Ovary (tissue), 7 donors: ENCODE measurements at regions not wholly inside any gene's neighbourhood (a gene's known extent, or its start where the extent isn't known, plus 50 kb on each side); places are given as distances from the start of the nearest gene placed in this dataset.

Experiments
- DNase-seq, 5 donors: peaks; one replicate each; pipeline ENCODE4 v3.0.0-alpha.2; 2019 to 2020
- H3K27ac ChIP-seq, 2 donors: fragments of 200-600 bp; one replicate each; pipeline versions ENCODE4 v1.5.1 to v1.8.0; 2019 to 2022
- H3K27me3 ChIP-seq: fragments of 200-600 bp; one replicate; pipeline ENCODE4 v1.8.0; 2022
- H3K36me3 ChIP-seq: fragments of 200-600 bp; sonication (generic); one replicate; pipeline ENCODE4 v1.5.1; 2019
- H3K4me1 ChIP-seq: one replicate; pipeline ENCODE4 v1.8.1; 2013; ENCODE audit warnings: mild to moderate bottlenecking, moderate library complexity; ENCODE audit not compliant: insufficient read depth
- H3K4me3 ChIP-seq: fragments of 200-600 bp; sonication (generic); one replicate; pipeline ENCODE4 v1.5.1; 2017
- H3K9me3 ChIP-seq, 2 donors: fragments of 200-600 bp in 1 of 2; sonication (generic) in 1 of 2; one replicate each; pipeline versions ENCODE4 v1.5.1 to v1.8.1; 2013 to 2019; ENCODE audit warnings: mild to moderate bottlenecking in 1 of 2, moderate library complexity in 1 of 2
- CTCF ChIP-seq, 3 donors: fragments of 450-650 bp in 2 of 3; fragments of 200-600 bp in 1 of 3; IDR thresholded peaks; one replicate each; pipeline versions ENCODE4 v1.5.1 to v1.8.0; 2016 to 2022; ENCODE audit warnings: antibody characterized with exemption in 3 of 3, mild to moderate bottlenecking in 1 of 3
- EP300 ChIP-seq: sonication (generic); formaldehyde crosslinking; IDR thresholded peaks from one replicate; pipeline ENCODE4 v1.6.1; 2017; ENCODE audit warnings: antibody characterized with exemption
- POLR2A ChIP-seq: fragments of 450-650 bp; IDR thresholded peaks from one replicate; pipeline ENCODE4 v1.6.1; 2017; ENCODE audit warnings: antibody characterized with exemption, mild to moderate bottlenecking, moderate library complexity
- WGBS, 3 donors: extraction: QIAGEN DNeasy Blood & Tissue Kit in 1 of 3; methylation state at CpG; one replicate each; pipeline versions ENCODE4 v1.1.5 to v1.1.7; 2013 to 2017; 5-methylcytosine and 5-hydroxymethylcytosine counted together
- intact Hi-C, 4 donors: fragments of 100-400 bp; cut with DNase I; formaldehyde crosslinking; loops; one replicate each; pipeline versions ENCODE4 v1.11.0 to v1.15.1; 2022 to 2023
- donor health status: DM: no; HTN: no; CAD: no; lungs with moderate emphysema.
- donor health status: DM: no; HTN: no; CAD: no.
- donor health status: Bipolar disorder and iron deficiency.
- donor health status: DM: no; HTN: no; CAD: no.
- donor health status: DM: yes; HTN: yes; CAD: no.

GRCh38 chr1:47703981-47704596, 266.2 kb downstream of the FOXD2 start:
- Histone ChIP-seq H3K36me3 (no peaks in the 10 kb centered on the region), H3K27me3 (no peaks in the 10 kb centered on the region), H3K4me1 (peaks cover 5% of the 10 kb centered on the region), H3K4me3 (no peak overlapping the region), H3K27ac (no peak overlapping the region), H3K9me3 (peaks cover 0 to 3% of the 10 kb centered on the region in 2 donors)
- DNase-seq, result no peak
- intact Hi-C loops, result no loop called here
- WGBS, 3 donors, result 62 to 68% (median 67%) methylated on average over 8 of the region's 8 CpGs
- TF ChIP-seq POLR2A (no peak), EP300 (no peak), CTCF (IDR thresholded peaks at IDR 0.05) (no peak)

DNA sequence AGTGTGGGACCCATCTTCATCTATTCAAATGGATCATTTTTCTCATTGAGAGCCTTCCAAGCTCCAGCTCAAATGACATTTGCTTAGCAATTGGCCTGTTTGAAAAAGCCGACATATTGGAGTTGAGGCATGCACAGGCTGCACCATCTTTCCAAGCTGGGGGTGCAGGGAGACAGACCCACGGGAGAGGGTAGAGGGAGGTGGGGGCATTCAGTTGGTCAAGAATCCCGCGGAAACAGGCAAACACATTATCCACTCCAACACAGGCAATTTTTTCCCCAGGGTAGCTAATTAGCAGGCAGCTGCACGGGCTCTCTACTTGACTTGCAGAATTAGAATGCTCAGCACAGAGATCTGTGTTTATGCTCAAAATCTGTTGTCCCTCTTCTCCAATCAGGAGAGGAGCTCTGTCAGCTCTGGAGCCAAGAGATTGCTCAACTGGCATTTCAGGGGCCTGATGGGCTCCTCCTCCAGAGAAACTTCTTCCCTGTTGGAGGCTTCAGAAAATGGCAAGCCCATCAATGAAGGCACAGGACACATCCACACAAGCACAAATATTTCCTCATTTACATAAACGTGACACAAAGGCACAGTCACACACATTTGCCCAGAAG, 267.8 kb downstream of the FOXD2 start:
- Histone ChIP-seq H3K36me3 (no peaks in the 10 kb centered on the region), H3K27ac (no peak overlapping the region), H3K4me1 (peaks cover 7% of the 10 kb centered on the region), H3K4me3 (no peak overlapping the region), H3K9me3 (peaks cover 0 to 3% of the 10 kb centered on the region in 2 donors), H3K27me3 (no peaks in the 10 kb centered on the region)
- intact Hi-C loops, result no loop called here
- no peak for DNase-seq
- TF ChIP-seq EP300, result no peak
- no peak for TF ChIP-seq CTCF (IDR thresholded peaks at IDR 0.05)
- WGBS, 3 donors, result 60 to 66% (median 64%) methylated on average over 6 of the region's 6 CpGs

GRCh38 chr1:47707503-47707902, 269.7 kb downstream of the FOXD2 start:
- no peak overlapping the region for H3K27ac ChIP-seq
- 34 to 47% (median 38%) methylated on average over 3 to 6 of the region's 6 CpGs for WGBS, 3 donors
- H3K4me1 ChIP-seq, result peaks cover 7% of the 10 kb centered on the region
- TF ChIP-seq CTCF (IDR thresholded peaks at IDR 0.05), result no peak
- no peak for TF ChIP-seq EP300
- TF ChIP-seq POLR2A, result no peak
- no peaks in the 10 kb centered on the region for H3K27me3 ChIP-seq
- H3K9me3 ChIP-seq, result peaks cover 0 to 3% of the 10 kb centered on the region in 2 donors
- no peak for DNase-seq
- intact Hi-C loops, result no loop called here
- H3K4me3 ChIP-seq, result no peak overlapping the region
- no peaks in the 10 kb centered on the region for H3K36me3 ChIP-seq

DNA sequence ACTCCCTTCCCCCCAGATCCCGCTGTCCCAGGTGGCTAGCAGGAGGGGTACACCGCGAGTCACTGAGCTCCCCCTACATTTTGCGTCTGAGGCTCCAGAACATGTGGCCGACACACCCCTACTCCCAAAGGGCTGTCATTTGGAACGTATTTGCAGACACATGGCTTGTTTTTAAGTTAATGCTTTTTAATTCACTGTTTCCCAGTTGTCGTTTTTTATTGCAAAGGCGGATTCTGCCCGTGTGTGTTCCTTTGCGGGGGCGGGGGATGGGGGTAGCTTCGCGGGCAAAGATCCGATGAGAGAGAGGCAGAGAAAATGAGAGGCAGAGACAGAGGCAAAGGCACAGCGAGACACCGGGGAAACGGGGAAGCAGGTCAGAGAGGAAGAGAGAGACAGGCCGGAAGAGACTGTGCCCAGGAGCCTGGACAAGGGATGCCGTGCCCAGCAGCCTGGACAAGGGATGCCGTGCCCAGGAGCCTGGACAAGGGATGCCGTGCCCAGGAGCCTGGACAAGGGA, 270.2 kb downstream of the FOXD2 start:
- intact Hi-C loops, result no loop called here
- H3K27me3 ChIP-seq, result no peaks in the 10 kb centered on the region
- H3K4me3 ChIP-seq, result no peak overlapping the region

More for the DNA sequence above, 270.2 kb downstream of the FOXD2 start:
- no peak for DNase-seq
- Histone ChIP-seq H3K27ac (no peak overlapping the region), H3K4me1 (peaks cover 7% of the 10 kb centered on the region), H3K9me3 (peaks cover 0 to 3% of the 10 kb centered on the region in 2 donors), H3K36me3 (no peaks in the 10 kb centered on the region)
- 7 to 9% (median 8%) methylated on average over 21 of the region's 21 CpGs for WGBS, 3 donors
- no peak for TF ChIP-seq EP300
- TF ChIP-seq CTCF (IDR thresholded peaks at IDR 0.05), result no peak
- no peak for TF ChIP-seq POLR2A
